Hematopoietic multipotent progenitor cell (in vitro differentiated cells): ENCODE measurements at regions not wholly inside any gene's neighbourhood (a gene's known extent, or its start where the extent isn't known, plus 50 kb on each side); places are given as distances from the start of the nearest gene placed in this dataset.
"Not testable (repeated sequence)": the region's sequence is repeated elsewhere in the genome, so short reads cannot be mapped to it uniquely, and the experiment has no call there.

ENCODE experiments used
- DNase-seq, 3 donors: peaks; one replicate each; pipeline ENCODE4 v3.0.0-alpha.2; 2011 to 2015; ENCODE audit warnings: low read depth in 2 of 3, low spot score in 2 of 3

- DNase-seq, result peak in 2 of 3 donors; percentile 14 to 38
Measured at GRCh38 chr4:12041828-12042227, 613.1 kb upstream of the HS3ST1 start.

GRCh38 chr4:12036450-12036849 lies 607.8 kb upstream of the HS3ST1 start:
- DNase-seq, result no peak

- no peak for DNase-seq
Measured at GRCh38 chr4:12028258-12028657, 599.6 kb upstream of the HS3ST1 start.

GRCh38 chr4:12022409-12022808 lies 593.7 kb upstream of the HS3ST1 start:
- no peak for DNase-seq

- DNase-seq, result no peak
Measured at GRCh38 chr4:12016729-12017128, 588.0 kb upstream of the HS3ST1 start.

- DNase-seq, result no peak
Measured at GRCh38 chr4:12005471-12005870, 576.8 kb upstream of the HS3ST1 start.

- DNase-seq, result not testable (repeated sequence)
Measured at GRCh38 chr4:11996581-11996980, 567.9 kb upstream of the HS3ST1 start.

- no peak for DNase-seq
Measured at GRCh38 chr4:11976726-11977263, 548.1 kb upstream of the HS3ST1 start.

GRCh38 chr4:11973270-11973669 lies 544.6 kb upstream of the HS3ST1 start:
- DNase-seq, result no peak

GRCh38 chr4:11970754-11971153 lies 542.1 kb upstream of the HS3ST1 start:
- no peak for DNase-seq

- DNase-seq, result no peak
Measured at GRCh38 chr4:11966782-11967181, 538.1 kb upstream of the HS3ST1 start.

GRCh38 chr4:11954093-11954492 lies 525.4 kb upstream of the HS3ST1 start:
- DNase-seq, result peak in 2 of 3 donors; percentile 15 to 64

- no peak for DNase-seq
Measured at GRCh38 chr4:11949355-11949754, 520.7 kb upstream of the HS3ST1 start.

- DNase-seq, result not testable (repeated sequence)
Measured at GRCh38 chr4:11947629-11948028, 518.9 kb upstream of the HS3ST1 start.

GRCh38 chr4:11937941-11938340 lies 509.2 kb upstream of the HS3ST1 start:
- no peak for DNase-seq

GRCh38 chr4:11931266-11931820 lies 502.6 kb upstream of the HS3ST1 start:
- DNase-seq, result peak in 2 of 3 donors; percentile 9 to 50

GRCh38 chr4:11929080-11929479 lies 500.4 kb upstream of the HS3ST1 start:
- DNase-seq, result no peak

- no peak for DNase-seq
Measured at GRCh38 chr4:11919316-11919715, 490.6 kb upstream of the HS3ST1 start.

GRCh38 chr4:11914406-11914805 lies 485.7 kb upstream of the HS3ST1 start:
- DNase-seq, result no peak

GRCh38 chr4:11912886-11913285 lies 484.2 kb upstream of the HS3ST1 start:
- no peak for DNase-seq

- DNase-seq, result no peak
Measured at GRCh38 chr4:11910812-11911211, 482.1 kb upstream of the HS3ST1 start.

- DNase-seq, result no peak
Measured at GRCh38 chr4:11908712-11909111, 480.0 kb upstream of the HS3ST1 start.

- DNase-seq, result no peak
Measured at GRCh38 chr4:11908205-11908604, 479.5 kb upstream of the HS3ST1 start.
